ENCODE measurements at regions not wholly inside any gene's neighbourhood (a gene's known extent, or its start where the extent isn't known, plus 50 kb on each side); places are given as distances from the start of the nearest gene placed in this dataset.

DNA sequence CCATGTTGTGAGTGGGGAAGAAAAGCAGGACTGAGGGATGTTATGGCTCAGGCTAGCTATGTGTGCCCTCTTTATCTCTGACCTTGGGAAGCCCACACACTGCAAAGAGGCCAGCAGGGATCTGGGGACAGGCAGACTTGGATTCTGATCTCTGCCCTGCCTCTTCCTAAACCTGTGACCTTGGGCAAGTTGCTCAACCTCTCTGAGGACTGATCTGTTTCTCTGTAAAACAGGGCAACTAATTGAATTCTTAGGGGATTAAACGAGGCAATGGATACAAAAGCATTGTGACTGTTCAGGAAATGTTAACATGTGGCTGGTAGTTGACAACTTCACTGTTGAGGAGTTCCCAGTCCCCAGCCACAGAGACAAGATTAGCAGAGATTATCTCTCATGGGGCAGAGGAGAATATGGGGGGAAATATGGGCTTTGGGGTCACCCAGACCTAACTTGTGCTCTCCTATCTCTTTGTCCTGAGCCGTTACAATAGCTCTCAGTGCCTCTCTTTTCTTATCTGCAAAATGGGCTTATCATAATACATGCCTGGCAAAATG lies 184.7 kb upstream of the GLI2 start (continued):
- TF ChIP-seq TBX2 (CRISPR knock-in tag; IDR thresholded peaks at IDR 0.05; ENCODE audit: borderline replicate concordance), result peak; percentile 86
- TF ChIP-seq, protein P1, sequence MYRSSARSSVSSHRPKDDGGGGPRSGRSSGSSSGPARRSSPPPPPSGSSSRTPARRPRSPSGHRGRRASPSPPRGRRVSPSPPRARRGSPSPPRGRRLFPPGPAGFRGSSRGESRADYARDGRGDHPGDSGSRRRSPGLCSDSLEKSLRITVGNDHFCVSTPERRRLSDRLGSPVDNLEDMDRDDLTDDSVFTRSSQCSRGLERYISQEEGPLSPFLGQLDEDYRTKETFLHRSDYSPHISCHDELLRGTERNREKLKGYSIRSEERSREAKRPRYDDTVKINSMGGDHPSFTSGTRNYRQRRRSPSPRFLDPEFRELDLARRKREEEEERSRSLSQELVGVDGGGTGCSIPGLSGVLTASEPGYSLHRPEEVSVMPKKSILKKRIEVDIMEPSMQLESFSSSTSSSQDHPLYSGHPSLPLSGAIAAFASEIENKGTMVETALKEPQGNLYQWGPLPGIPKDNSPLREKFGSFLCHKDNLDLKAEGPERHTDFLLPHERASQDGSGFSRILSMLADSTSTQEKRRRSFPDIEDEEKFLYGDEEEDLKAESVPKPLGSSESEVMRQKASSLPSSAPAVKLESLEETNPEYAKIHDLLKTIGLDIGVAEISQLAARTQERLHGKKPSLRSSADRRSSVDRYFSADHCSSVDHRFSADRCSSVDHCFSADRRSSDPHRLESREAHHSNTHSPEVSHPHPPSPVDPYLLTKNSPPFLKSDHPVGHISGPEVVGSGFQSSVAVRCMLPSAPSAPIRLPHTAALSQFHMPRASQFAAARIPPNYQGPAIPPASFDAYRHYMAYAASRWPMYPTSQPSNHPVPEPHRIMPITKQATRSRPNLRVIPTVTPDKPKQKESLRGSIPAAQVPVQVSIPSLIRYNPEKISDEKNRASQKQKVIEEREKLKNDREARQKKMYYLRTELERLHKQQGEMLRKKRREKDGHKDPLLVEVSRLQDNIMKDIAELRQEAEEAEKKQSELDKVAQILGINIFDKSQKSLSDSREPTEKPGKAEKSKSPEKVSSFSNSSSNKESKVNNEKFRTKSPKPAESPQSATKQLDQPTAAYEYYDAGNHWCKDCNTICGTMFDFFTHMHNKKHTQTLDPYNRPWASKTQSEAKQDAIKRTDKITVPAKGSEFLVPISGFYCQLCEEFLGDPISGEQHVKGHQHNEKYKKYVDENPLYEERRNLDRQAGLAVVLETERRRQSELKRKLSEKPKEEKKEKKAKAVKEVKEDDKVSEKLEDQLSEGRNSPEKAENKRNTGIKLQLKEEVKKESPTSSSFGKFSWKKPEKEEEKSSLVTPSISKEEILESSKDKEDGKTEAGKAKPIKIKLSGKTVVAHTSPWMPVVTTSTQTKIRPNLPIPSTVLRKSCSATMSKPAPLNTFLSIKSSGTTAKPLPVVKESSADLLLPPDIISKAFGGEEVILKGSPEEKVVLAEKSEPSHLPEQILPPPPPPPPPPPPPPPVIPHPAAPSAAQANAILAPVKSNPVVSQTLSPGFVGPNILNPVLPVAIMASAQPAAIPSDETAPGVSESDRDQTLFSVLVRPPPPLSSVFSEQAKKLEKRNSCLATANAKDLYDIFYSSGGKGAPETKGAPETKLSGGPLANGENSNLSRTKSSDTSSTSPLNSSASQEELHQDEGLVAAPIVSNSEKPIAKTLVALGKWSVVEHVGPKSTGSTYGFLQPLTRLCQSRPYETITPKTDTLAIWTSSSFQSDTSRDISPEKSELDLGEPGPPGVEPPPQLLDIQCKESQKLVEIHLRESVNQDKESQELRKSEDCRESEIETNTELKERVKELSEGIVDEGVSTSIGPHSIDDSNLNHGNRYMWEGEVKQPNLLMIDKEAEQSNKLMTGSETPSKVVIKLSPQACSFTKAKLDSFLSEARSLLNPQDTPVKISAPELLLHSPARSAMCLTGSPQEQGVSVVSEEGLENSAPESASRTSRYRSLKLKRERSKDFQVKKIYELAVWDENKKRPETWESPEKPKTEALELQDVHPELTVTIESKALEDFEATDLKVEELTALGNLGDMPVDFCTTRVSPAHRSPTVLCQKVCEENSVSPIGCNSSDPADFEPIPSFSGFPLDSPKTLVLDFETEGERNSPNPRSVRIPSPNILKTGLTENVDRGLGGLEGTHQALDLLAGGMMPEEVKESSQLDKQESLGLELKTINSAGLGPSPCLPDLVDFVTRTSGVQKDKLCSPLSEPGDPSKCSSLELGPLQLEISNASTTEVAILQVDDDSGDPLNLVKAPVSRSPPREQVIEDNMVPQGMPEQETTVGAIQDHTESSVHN (CRISPR knock-in tag; IDR thresholded peaks at IDR 0.05), result no peak
- TF ChIP-seq, protein P2, sequence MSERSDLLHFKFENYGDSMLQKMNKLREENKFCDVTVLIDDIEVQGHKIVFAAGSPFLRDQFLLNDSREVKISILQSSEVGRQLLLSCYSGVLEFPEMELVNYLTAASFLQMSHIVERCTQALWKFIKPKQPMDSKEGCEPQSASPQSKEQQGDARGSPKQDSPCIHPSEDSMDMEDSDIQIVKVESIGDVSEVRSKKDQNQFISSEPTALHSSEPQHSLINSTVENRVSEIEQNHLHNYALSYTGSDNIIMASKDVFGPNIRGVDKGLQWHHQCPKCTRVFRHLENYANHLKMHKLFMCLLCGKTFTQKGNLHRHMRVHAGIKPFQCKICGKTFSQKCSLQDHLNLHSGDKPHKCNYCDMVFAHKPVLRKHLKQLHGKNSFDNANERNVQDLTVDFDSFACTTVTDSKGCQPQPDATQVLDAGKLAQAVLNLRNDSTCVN (CRISPR knock-in tag; IDR thresholded peaks at IDR 0.05; ENCODE audit: borderline replicate concordance), result peak; percentile 79; the same call in 1 of the 2 replicates
- no peak for TF ChIP-seq ZNF138 (CRISPR knock-in tag; IDR thresholded peaks at IDR 0.05; ENCODE audit: low read depth)
- no peak for TF ChIP-seq JUNB (CRISPR knock-in tag; IDR thresholded peaks at IDR 0.05; ENCODE audit: borderline replicate concordance)
- peak; percentile 88; the same call in 1 of the 2 replicates for TF ChIP-seq ZNF230 (CRISPR knock-in tag; IDR thresholded peaks at IDR 0.05)
- peak; percentile 85 for TF ChIP-seq ZNF205 (CRISPR knock-in tag; IDR thresholded peaks at IDR 0.05)
- TF ChIP-seq BORCS8-MEF2B (CRISPR knock-in tag; IDR thresholded peaks at IDR 0.05), result no peak
- TF ChIP-seq HNRNPH1 (optimal IDR thresholded peaks at IDR 0.05; ENCODE audit: low read depth, low read length), result no peak
- peak; percentile 96 for TF ChIP-seq FOXO1 (CRISPR knock-in tag; IDR thresholded peaks at IDR 0.05)
- no peak for TF ChIP-seq SP2 (CRISPR knock-in tag; IDR thresholded peaks at IDR 0.05)
- TF ChIP-seq JARID2 (CRISPR knock-in tag; IDR thresholded peaks at IDR 0.05; ENCODE audit: insufficient replicate concordance), result no peak
- peak; percentile 65; the same call in 1 of the 2 replicates for TF ChIP-seq CREM (IDR thresholded peaks at IDR 0.05)
- TF ChIP-seq CREM (CRISPR knock-in tag; IDR thresholded peaks at IDR 0.05), result no peak
- TF ChIP-seq RXRA (CRISPR knock-in tag; IDR thresholded peaks at IDR 0.05), result peak; percentile 94; the same call in 1 of the 2 replicates
- TF ChIP-seq ZNF670 (CRISPR knock-in tag; IDR thresholded peaks at IDR 0.05; ENCODE audit: borderline replicate concordance), result peak; percentile 49; the same call in 1 of the 2 replicates
- TF ChIP-seq, protein P3, sequence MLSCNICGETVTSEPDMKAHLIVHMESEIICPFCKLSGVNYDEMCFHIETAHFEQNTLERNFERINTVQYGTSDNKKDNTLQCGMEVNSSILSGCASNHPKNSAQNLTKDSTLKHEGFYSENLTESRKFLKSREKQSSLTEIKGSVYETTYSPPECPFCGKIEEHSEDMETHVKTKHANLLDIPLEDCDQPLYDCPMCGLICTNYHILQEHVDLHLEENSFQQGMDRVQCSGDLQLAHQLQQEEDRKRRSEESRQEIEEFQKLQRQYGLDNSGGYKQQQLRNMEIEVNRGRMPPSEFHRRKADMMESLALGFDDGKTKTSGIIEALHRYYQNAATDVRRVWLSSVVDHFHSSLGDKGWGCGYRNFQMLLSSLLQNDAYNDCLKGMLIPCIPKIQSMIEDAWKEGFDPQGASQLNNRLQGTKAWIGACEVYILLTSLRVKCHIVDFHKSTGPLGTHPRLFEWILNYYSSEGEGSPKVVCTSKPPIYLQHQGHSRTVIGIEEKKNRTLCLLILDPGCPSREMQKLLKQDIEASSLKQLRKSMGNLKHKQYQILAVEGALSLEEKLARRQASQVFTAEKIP (CRISPR knock-in tag; IDR thresholded peaks at IDR 0.05; ENCODE audit: borderline replicate concordance), result no peak
- no peak for TF ChIP-seq ZNF720 (CRISPR knock-in tag; IDR thresholded peaks at IDR 0.05)
- no peak for TF ChIP-seq ZNF777 (CRISPR knock-in tag; IDR thresholded peaks at IDR 0.05)
- TF ChIP-seq ZNF451 (CRISPR knock-in tag; IDR thresholded peaks at IDR 0.05), result no peak
- TF ChIP-seq ZNF468 (CRISPR knock-in tag; IDR thresholded peaks at IDR 0.05), result no peak
